HepG2 (cell line): ENCODE measurements at regions not wholly inside any gene's neighbourhood (a gene's known extent, or its start where the extent isn't known, plus 50 kb on each side); places are given as distances from the start of the nearest gene placed in this dataset.

ENCODE experiments used
- ATAC-seq: fragments of 200-7000 bp; cut with Tn5 transposase; 3 replicates; pipeline ENCODE4 v1.9.1; 2020; ENCODE audit warnings: mild to moderate bottlenecking, moderate library complexity
- BruUV-seq: library from RNA; stranded (reverse); fragments of 400-500 nt; replicated peaks from 2 replicates; lab custom pipeline; 2021; lab: Mats Ljungman, UMichigan
- CTCF ChIA-PET: fragments of 300-600 bp; formaldehyde crosslinking; extraction: SDS; loops from one replicate; lab custom pipeline; 2021; ENCODE audit warnings: low total read pairs, inconsistent platforms, low intra/inter-chr PET ratio; lab: Yijun Ruan, JAX
- POLR2A ChIA-PET: fragments of 350-600 bp; sonication (Branson Sonifier 250); formaldehyde crosslinking; loops from one replicate; lab custom pipeline; 2020; ENCODE audit warnings: antibody characterized with exemption, inconsistent platforms; lab: Yijun Ruan, JAX
- DNase-seq: peaks from one replicate; pipeline ENCODE4 v3.0.0-alpha.2; 2015; ENCODE audit warnings: low spot score
- FAIRE-seq: peaks from 3 replicates; lab custom pipeline; 2011; peaks lifted over from hg19 to GRCh38; lab: Jason Lieb, UNC
- H2AFZ ChIP-seq: one replicate; pipeline ENCODE4 v1.6.1; 2011; ENCODE audit warnings: low read length, inconsistent platforms
- H3K27ac ChIP-seq: fragments of 300-600 bp; 3 replicates; pipeline ENCODE4 v1.8.0; 2011; ENCODE audit warnings: mixed run types, mild to moderate bottlenecking, mixed read lengths, low read length, inconsistent platforms; ENCODE audit not compliant: insufficient read depth; ENCODE audit errors: extremely low read length
- H3K27me3 ChIP-seq, 2 experiments: fragments of 200-600 bp in 1 of 2; 2 replicates in 1 of 2; 3 replicates in 1 of 2; pipeline versions ENCODE4 v1.6.0 to v1.8.0; 2011; ENCODE audit warnings: low read length in 2 of 2, mild to moderate bottlenecking in 2 of 2, moderate library complexity in 2 of 2, inconsistent platforms in 1 of 2; ENCODE audit not compliant: insufficient read depth in 2 of 2, control insufficient read depth in 1 of 2
- H3K36me3 ChIP-seq, 2 experiments: fragments of 200-600 bp in 1 of 2; replicated peaks in 1 of 2; 2 replicates in 1 of 2; 3 replicates in 1 of 2; pipeline versions ENCODE4 v1.5.1 to v1.8.0; 2011; ENCODE audit warnings: low read length in 2 of 2, inconsistent platforms in 1 of 2; ENCODE audit not compliant: insufficient read depth in 2 of 2, control insufficient read depth in 1 of 2
- H3K4me1 ChIP-seq: 2 replicates; pipeline ENCODE4 v1.5.1; 2012; ENCODE audit warnings: low read length, inconsistent platforms; ENCODE audit not compliant: insufficient read depth
- H3K4me2 ChIP-seq: 2 replicates; pipeline ENCODE4 v1.6.0; 2011; ENCODE audit warnings: low read depth, low read length, inconsistent platforms
- H3K4me3 ChIP-seq, 3 experiments: fragments of 200-600 bp in 1 of 3; sonication (generic), shearing (Covaris generic) in 1 of 3; replicated peaks in 1 of 3; 2 replicates each; pipeline ENCODE4 v1.5.1; 2011 to 2016; ENCODE audit warnings: low read length in 3 of 3, inconsistent platforms in 2 of 3, low read depth in 2 of 3, mild to moderate bottlenecking in 2 of 3, control low read depth in 1 of 3, mixed read lengths in 1 of 3; ENCODE audit not compliant: insufficient read depth in 1 of 3
- H3K79me2 ChIP-seq: one replicate; pipeline ENCODE4 v1.6.1; 2011; ENCODE audit warnings: low read length, inconsistent platforms; ENCODE audit not compliant: insufficient read depth
- H3K9ac ChIP-seq: 2 replicates; pipeline ENCODE4 v1.6.0; 2011; ENCODE audit warnings: mild to moderate bottlenecking, low read depth, low read length, inconsistent platforms; ENCODE audit not compliant: insufficient read depth
- H3K9me3 ChIP-seq: 2 replicates; pipeline ENCODE4 v1.5.1; 2012; ENCODE audit warnings: mild to moderate bottlenecking, low read length
- H4K20me1 ChIP-seq: 2 replicates; pipeline ENCODE4 v1.6.0; 2011; ENCODE audit warnings: inconsistent platforms, mild to moderate bottlenecking, low read length, moderate library complexity; ENCODE audit not compliant: insufficient read depth
- AKNA ChIP-seq: sonication (generic); formaldehyde crosslinking; IDR thresholded peaks from 2 replicates; pipeline ENCODE4 v1.4.0; 2020; ENCODE audit warnings: missing genetic modification reagents, borderline replicate concordance
- DMTF1 ChIP-seq: sonication (generic); formaldehyde crosslinking; IDR thresholded peaks from 2 replicates; pipeline ENCODE4 v1.4.0; 2020; ENCODE audit warnings: mild to moderate bottlenecking, missing genetic modification reagents
- ELK4 ChIP-seq: sonication (generic); formaldehyde crosslinking; IDR thresholded peaks from 2 replicates; pipeline ENCODE4 v1.9.0; 2021; ENCODE audit warnings: missing genetic modification reagents, borderline replicate concordance
- EZH2 ChIP-seq: conservative IDR thresholded peaks from 2 replicates; pipeline ENCODE4 v1.6.1; 2012; ENCODE audit warnings: mild to moderate bottlenecking, low read depth, low read length, moderate library complexity
- HNF1B ChIP-seq: sonication (generic); formaldehyde crosslinking; IDR thresholded peaks from 2 replicates; pipeline ENCODE4 v1.5.1; 2020; ENCODE audit warnings: mild to moderate bottlenecking, moderate library complexity, missing genetic modification reagents
- IKZF1 ChIP-seq: fragments of 450-650 bp; IDR thresholded peaks from 2 replicates; pipeline ENCODE4 v1.7.1; 2016
- PITX1 ChIP-seq: sonication (generic); formaldehyde crosslinking; IDR thresholded peaks from 2 replicates; pipeline ENCODE4 v1.5.1; 2020; ENCODE audit warnings: mild to moderate bottlenecking, missing genetic modification reagents
- RBAK ChIP-seq: sonication (generic); formaldehyde crosslinking; IDR thresholded peaks from 2 replicates; pipeline ENCODE4 v1.5.1; 2020; ENCODE audit warnings: mild to moderate bottlenecking, missing genetic modification reagents
- ZBTB8A ChIP-seq: sonication (generic); formaldehyde crosslinking; IDR thresholded peaks from 2 replicates; pipeline ENCODE4 v1.4.0; 2020; ENCODE audit warnings: mild to moderate bottlenecking, low read depth, missing genetic modification reagents, borderline replicate concordance
- ZNF781 ChIP-seq: sonication (generic); formaldehyde crosslinking; IDR thresholded peaks from 2 replicates; pipeline ENCODE4 v1.5.1; 2020; ENCODE audit warnings: borderline replicate concordance, mild to moderate bottlenecking, missing genetic modification reagents; ENCODE audit errors: not compliant biosample characterization
- WGBS: methylation state at CpG from one replicate; pipeline ENCODE4 v1.1.6; 2017; ENCODE audit warnings: low lambda C conversion rate; 5-methylcytosine and 5-hydroxymethylcytosine counted together
- in situ Hi-C: cut with HindIII; loops from 2 replicates; pipeline ENCODE4 v1.10.0; 2017; ENCODE audit warnings: low pct_unique_long_range_greater_than_20kb; ENCODE audit not compliant: extremely low pct_ligation_motif_present
- intact Hi-C: fragments of 100-400 bp; cut with micrococcal nuclease; formaldehyde crosslinking; loops from one replicate; pipeline ENCODE4 v1.10.0; 2022; ENCODE audit not compliant: unreplicated experiment

GRCh38 chr1:87685311-87686135 lies 356.8 kb downstream of the LMO4 start:
- no peaks in the 10 kb centered on the region for H4K20me1 ChIP-seq
- FAIRE-seq = no peak
- no peak for DNase-seq
- BruUV-seq = no TSS peak
- WGBS = 77% methylated on average over 16 of the region's 16 CpGs
- H3K9ac ChIP-seq = no peak overlapping the region
- H3K4me1 ChIP-seq = peaks cover 14% of the 10 kb centered on the region
- H3K27me3 ChIP-seq = no peaks in the 10 kb centered on the region; a peak in 1 of 5 replicates
- ATAC-seq = no peak
- in situ Hi-C loops = no loop called here
- no peak overlapping the region for H3K4me3 ChIP-seq
- H3K36me3 ChIP-seq = no peaks in the 10 kb centered on the region
- no peaks in the 10 kb centered on the region for H3K79me2 ChIP-seq
- no peak overlapping the region for H2AFZ ChIP-seq
- TF ChIP-seq AKNA (CRISPR knock-in tag) (no peak), HNF1B (CRISPR knock-in tag) (no peak), ZNF781 (CRISPR knock-in tag) (no peak), PITX1 (CRISPR knock-in tag) (no peak), EZH2 (no peak), ELK4 (no peak), IKZF1 (no peak), DMTF1 (no peak), ZBTB8A (CRISPR knock-in tag) (no peak), RBAK (CRISPR knock-in tag) (no peak)
- TF ChIP-seq, all 625 proteins: peak for 0
- intact Hi-C loops = no loop called here
- ChIA-PET CTCF (no interaction called here), POLR2A (no interaction called here)
- Histone ChIP-seq H3K27ac (no peak overlapping the region), H3K4me2 (no peak overlapping the region), H3K9me3 (no peaks in the 10 kb centered on the region)
